Stimulated activated CD4-positive, alpha-beta T cell treated with anti-CD3 and anti-CD28 coated beads, Interleukin-4, amount 100 ng/mL, for 1 hour (primary cell): ENCODE measurements at regions not wholly inside any gene's neighbourhood (a gene's known extent, or its start where the extent isn't known, plus 50 kb on each side); places are given as distances from the start of the nearest gene placed in this dataset.
A peak's percentile ranks its signal among the peaks of the same experiment; 100 is the strongest.
"Not testable (repeated sequence)": the region's sequence is repeated elsewhere in the genome, so short reads cannot be mapped to it uniquely, and the experiment has no call there.

Source experiments
- DNase-seq: peaks from one replicate; pipeline ENCODE4 v3.0.0-alpha.2; 2020

DNA sequence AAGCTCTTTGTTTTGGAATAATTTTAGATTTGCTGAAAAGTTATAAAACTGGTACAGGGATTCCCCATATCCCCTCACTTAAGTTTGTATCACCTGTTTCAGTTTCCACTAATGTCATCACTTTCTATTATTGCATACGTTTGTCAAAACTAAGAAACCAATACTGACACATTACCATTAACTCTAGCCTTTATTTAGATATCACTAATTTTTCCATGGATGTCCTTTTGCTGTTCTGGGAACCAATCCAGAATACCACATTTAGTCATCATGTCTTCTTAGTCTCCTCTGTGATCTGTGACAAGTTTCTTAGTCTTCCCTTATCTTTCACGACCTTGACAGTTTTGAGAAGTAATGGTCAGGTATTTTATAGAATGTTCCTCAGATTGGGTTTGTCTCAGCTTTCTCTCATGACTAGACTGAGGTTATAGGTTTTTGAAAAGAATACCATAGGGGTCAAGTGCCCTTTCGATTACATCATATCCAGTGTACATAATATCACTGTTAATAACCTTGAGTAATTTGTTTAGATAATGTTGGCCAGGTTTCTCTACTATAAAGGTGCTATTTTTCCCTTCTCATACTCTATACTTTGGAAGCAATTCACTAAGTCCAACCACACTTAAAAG lies 51.9 kb upstream of the NMUR2 start:
- no peak for DNase-seq

GRCh38 chr5:152462021-152462721 lies 57.1 kb upstream of the NMUR2 start:
- no peak for DNase-seq

DNA sequence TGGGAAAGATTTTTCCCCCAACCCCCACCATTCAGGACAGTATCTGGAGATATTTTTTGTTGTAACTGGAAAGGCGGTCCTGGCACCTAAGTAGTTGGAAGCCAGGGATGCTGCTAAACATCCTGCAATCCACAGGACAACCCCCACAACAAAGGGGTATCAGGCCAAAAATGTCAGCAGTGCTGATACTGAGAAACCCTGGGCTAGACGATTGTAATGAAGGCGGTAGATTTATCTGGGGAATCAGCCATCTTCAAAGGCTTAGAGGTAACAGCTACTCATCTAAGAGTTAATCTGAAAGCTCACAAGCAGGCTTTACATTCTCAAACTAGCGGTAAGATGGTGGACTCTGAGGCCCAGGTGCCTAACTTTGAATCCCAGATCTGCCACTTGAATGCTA lies 59.0 kb upstream of the NMUR2 start:
- DNase-seq: no peak

- DNase-seq: no peak
These were observed 60.1 kb upstream of the NMUR2 start for GRCh38 chr5:152465140-152465539.

- no peak for DNase-seq
These were observed 61.1 kb upstream of the NMUR2 start for GRCh38 chr5:152466085-152466745.

DNA sequence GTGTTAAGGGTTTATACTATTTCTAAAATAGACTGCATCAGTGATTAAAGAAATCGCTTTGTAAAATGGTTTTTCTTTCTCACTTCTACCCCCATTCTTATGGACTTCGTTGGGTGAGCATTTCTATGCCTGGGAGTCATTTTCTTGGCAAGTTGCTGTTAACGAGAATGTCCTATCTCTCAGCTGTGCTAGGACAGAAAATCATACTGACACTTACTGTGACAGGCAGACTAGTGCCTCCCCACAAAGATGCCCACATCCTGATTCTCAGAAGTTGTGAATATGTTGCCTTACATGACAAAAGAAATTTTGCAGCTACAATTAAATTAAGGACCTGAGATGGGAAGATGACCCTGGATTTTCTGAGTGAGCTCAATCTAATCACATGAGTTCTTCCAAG lies 65.1 kb upstream of the NMUR2 start:
- no peak for DNase-seq

DNA sequence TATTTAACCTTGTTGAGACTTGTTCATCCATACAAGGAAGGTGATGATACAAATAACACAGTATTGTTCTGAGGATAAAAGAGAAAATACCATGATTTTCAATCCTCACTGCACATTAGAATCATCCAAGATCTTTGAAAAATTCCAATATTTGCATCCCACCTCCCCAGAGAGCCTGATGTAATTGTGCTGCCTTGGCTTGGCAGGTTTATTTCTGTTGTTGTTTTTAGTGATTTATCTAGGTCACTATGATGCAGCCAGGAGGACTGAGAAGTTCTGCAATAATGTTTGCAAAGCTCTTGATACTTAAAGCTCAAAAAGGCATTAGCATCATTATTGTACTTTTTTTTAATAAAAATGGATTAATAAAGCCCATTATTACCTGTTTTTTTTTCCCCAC lies 67.0 kb upstream of the NMUR2 start:
- no peak for DNase-seq

DNA sequence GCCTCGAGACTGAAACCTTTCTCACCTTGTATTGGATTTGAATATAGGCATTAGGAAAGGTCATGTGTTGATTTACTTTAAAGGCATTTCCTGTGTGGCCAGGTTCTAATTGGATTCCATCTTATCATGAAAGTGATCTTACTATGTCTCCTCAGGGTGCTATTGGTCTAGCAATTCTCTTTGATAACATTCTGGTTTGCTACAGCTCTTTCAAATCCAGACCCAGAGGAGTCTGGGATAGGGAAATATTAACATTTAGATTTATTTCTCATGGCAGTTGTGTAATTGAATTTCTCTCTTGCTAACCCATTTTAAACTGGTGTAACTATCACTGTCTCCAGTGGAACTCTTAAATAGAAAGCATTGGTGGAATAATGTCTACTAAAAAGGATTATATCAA lies 69.9 kb upstream of the NMUR2 start:
- DNase-seq: no peak

DNA sequence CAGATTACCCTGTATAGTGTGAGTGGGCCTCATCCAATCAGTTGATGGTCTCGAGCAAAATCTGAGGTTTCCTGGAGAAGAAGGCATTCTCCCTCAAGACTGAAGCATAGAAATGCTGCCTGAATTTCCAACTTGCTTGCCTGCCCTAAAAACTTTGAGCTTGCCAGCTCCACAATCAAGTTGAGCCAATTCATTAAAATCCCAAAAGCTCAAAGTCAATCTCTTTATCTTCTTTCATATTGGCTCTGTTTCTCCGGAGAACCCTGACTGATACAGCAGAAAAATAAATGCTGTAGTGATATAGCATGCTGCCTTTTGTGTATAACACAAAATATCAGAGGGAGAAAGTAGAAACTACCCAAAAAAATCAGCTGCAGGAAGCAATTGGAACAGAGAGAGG lies 72.5 kb upstream of the NMUR2 start:
- no peak for DNase-seq

DNA sequence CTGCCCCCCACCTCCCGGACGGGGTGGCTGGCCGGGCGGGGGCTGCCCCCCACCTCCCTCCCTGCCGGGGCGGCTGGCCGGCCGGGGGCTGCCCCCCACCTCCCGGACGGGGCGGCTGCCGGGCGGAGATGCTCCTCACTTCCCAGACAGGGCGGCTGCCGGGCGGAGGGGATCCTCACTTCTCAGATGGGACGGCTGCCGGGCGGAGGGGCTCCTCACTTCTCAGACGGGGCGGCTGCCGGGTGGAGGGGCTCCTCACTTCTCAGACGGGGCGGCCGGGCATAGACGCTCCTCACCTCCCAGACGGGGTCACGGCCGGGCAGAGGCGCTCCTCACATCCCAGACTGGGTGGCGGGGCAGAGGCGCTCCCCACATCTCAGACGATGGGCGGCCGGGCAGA lies 74.8 kb upstream of the NMUR2 start:
- not testable (repeated sequence) for DNase-seq

DNA sequence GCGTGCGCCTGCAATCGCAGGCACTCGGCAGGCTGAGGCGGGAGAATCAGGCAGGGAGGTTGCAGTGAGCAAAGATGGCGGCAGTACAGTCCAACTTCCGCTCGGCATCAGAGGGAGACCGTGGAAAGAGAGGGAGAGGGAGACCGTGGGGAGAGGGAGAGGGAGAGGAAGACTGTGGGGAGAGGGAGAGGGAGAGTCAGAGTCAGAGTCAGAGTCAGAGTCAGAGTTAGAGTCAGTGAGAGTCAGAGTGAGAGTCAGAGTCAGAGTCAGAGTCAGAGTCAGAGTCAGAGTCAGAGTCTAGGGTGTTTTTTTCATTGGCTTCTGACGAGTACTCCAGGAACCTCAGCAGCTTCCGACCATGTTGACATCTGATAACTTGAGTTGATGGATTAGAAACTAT lies 75.6 kb upstream of the NMUR2 start:
- not testable (repeated sequence) for DNase-seq

DNA sequence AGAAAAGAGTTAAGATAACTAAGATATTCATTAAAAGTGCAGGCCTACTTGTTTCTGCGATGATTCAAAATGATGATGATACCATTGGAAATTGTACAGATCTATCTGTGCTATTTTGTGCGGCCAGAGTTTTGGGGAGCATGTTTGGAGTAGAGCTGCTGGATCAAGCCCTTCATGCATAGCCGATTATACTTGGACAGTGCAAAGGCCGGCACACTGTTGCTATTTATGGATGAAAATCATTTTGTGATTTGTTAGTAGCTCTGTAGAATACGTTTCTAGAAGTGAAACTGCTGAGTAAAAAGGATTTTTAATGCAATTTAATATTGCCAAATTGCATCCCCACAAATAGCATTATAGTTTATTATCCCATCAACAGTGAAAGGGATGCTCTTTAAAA lies 82.1 kb upstream of the NMUR2 start:
- DNase-seq: no peak

GRCh38 chr5:152488869-152489268 lies 83.8 kb upstream of the NMUR2 start:
- no peak for DNase-seq

- no peak for DNase-seq
These were observed 94.9 kb upstream of the NMUR2 start for GRCh38 chr5:152499814-152500535.

- no peak for DNase-seq
These were observed 96.2 kb upstream of the NMUR2 start for GRCh38 chr5:152501294-152501693.

- DNase-seq: no peak
These were observed 98.1 kb upstream of the NMUR2 start for GRCh38 chr5:152503206-152503605.

GRCh38 chr5:152505442-152506042 lies 100.5 kb upstream of the NMUR2 start:
- peak; percentile 23 for DNase-seq

- no peak for DNase-seq
These were observed 106.0 kb upstream of the NMUR2 start for GRCh38 chr5:152511120-152511519.

DNA sequence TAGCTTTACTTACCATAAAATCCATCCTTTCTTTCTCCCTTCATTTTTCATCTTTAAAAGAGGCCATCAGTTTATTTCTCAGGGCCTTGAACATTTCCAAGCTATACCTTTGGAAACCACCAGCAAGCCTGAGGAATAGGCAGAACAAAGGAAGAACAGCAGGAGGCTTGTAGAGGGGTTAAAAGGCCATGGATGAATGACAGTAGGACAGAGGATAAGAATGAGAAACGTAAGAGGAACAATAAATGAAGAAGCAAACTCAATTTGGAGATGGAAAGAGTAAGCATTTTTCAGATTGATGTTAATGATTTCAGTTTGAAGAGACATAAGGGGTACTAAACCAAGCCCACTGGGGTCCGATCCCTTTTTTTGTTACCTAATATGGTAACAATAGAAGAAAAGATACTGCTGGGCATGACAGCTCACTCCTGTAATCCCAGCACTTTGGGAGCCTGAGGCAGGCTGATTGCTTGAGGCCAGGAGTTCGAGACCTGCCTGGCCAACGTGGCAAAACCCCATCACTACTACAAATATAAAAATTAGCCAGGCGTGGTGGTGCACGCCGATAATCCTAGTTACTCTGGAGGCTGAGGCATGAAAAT lies 106.6 kb upstream of the NMUR2 start:
- DNase-seq: no peak

DNA sequence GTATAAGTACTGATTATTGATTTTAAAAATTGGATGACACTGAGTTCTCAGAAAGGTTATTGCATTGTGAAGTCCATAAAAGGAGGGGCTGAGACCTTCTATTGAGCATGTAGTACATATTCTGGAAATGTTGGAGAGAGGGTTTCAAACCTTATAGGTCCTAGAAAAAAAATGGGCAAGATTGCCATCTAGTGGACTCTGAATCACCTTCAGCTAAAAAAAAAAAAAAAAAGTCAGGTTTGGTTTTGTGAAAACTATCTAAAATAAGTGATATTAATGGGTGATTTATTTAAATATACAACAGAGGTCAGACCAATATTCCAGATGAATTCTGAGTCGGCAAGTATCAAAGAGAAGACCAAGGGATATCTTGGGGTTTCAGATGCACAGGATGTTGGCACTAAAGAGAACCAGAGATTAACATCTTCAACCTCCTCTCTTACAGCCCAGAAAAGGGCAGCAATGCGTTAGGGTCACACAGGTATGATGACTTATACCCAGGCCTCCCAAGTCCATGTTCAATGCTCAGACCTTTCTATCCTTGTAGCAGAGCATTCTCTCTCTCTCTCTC lies 109.8 kb upstream of the NMUR2 start:
- no peak for DNase-seq

GRCh38 chr5:152523964-152524363 lies 118.9 kb upstream of the NMUR2 start:
- DNase-seq: no peak

DNA sequence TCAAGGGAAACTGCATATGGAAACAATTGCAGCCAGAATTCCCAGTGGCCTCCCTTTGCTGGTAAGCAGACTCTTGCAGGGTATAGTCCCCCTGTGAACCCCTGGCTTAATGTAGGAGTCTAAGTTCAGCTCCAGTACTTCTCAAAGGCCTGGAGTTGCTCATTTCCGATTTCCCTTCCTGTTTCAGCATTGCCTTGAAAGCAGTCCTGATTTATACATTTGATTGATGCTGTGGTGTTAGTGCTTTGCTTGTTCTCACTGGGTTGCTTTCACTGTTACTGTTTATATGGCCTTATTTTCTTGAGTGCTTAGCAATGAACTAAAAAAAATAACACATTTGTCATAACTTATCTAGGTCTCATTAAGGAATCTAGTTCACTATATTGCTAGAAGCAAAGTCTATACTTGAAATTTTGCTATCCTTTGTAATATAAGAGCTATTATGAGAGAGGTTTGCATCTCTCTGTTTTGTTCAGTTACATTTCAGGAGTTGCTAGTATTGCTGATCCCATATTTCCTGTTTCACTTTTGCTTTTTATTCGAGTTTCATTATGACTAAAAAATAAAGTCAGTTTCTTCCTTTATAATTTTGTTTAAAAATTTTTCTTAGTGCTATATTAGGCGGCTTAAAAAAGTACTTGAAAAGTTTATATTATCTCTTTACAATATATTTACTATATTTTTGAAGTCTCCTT lies 122.4 kb upstream of the NMUR2 start:
- no peak for DNase-seq
